K562 (cell line): ENCODE measurements at regions not wholly inside any gene's neighbourhood (a gene's known extent, or its start where the extent isn't known, plus 50 kb on each side); places are given as distances from the start of the nearest gene placed in this dataset.
A peak's percentile ranks its signal among the peaks of the same experiment; 100 is the strongest.

Experiments used
- ATAC-seq: fragments of 200-7000 bp; cut with Tn5 transposase; 3 replicates; pipeline ENCODE4 v1.9.1; 2020; ENCODE audit warnings: moderate library complexity
- BruUV-seq: library from RNA; stranded (reverse); fragments of 400-500 nt; replicated peaks from 2 replicates; lab custom pipeline; 2021; lab: Mats Ljungman, UMichigan
- CTCF ChIA-PET: fragments of 300-600 bp; formaldehyde crosslinking; extraction: SDS; loops from one replicate; lab custom pipeline; 2021; ENCODE audit warnings: low intra/inter-chr PET ratio; lab: Yijun Ruan, JAX
- POLR2A ChIA-PET: fragments of 300-600, 350-650 bp; sonication (Branson Sonifier 250); formaldehyde crosslinking; extraction: SDS; loops from one replicate; lab custom pipeline; 2021; ENCODE audit warnings: antibody characterized with exemption, inconsistent platforms; lab: Yijun Ruan, JAX
- DNase-seq, 4 experiments: peaks; one replicate each; pipeline versions ENCODE4 v3.0.0 to v3.0.0-alpha.2; 2011 to 2018; ENCODE audit warnings: low spot score in 3 of 4, mixed read lengths in 3 of 4; ENCODE audit errors: extremely low read depth in 1 of 4
- FAIRE-seq: peaks from 2 replicates; lab custom pipeline; 2011; peaks lifted over from hg19 to GRCh38; lab: Jason Lieb, UNC
- H2AFZ ChIP-seq: 2 replicates; pipeline ENCODE4 v1.6.0; 2011; ENCODE audit warnings: low read depth, low read length, control low read depth, inconsistent platforms
- H3K27ac ChIP-seq: fragments of 200-600 bp; 3 replicates; pipeline ENCODE4 v1.8.0; 2011; ENCODE audit warnings: low read depth, mild to moderate bottlenecking, control low read depth, inconsistent platforms, low read length, moderate library complexity, mixed read lengths; ENCODE audit errors: extremely low read depth
- H3K27me3 ChIP-seq, 2 experiments: fragments of 300-600 bp in 1 of 2; 2 replicates in 1 of 2; 3 replicates in 1 of 2; pipeline versions ENCODE4 v1.6.0 to v1.8.0; 2011; ENCODE audit warnings: inconsistent platforms in 2 of 2, low read length in 2 of 2, mild to moderate bottlenecking in 1 of 2, mixed read lengths in 1 of 2, moderate library complexity in 1 of 2; ENCODE audit not compliant: control insufficient read depth in 2 of 2, insufficient read depth in 2 of 2
- H3K36me3 ChIP-seq: fragments of 300-600 bp; 3 replicates; pipeline ENCODE4 v1.8.0; 2011; ENCODE audit warnings: mild to moderate bottlenecking, low read length, inconsistent platforms; ENCODE audit not compliant: control insufficient read depth, insufficient read depth
- H3K4me1 ChIP-seq, 2 experiments: fragments of 200-600 bp in 1 of 2; replicated peaks in 1 of 2; 2 replicates in 1 of 2; 3 replicates in 1 of 2; pipeline versions ENCODE4 v1.5.1 to v1.8.0; 2011; ENCODE audit warnings: inconsistent platforms in 2 of 2, low read length in 2 of 2, mild to moderate bottlenecking in 1 of 2, mixed read lengths in 1 of 2, moderate library complexity in 1 of 2; ENCODE audit not compliant: control insufficient read depth in 2 of 2, insufficient read depth in 2 of 2
- H3K4me2 ChIP-seq: 2 replicates; pipeline ENCODE4 v1.6.1; 2011; ENCODE audit warnings: low read length, control low read depth, inconsistent platforms, mixed read lengths; ENCODE audit not compliant: insufficient read depth
- H3K4me3 ChIP-seq: fragments of 200-600 bp; sonication (generic), shearing (Covaris generic); 2 replicates; pipeline ENCODE4 v1.5.1; 2016; ENCODE audit warnings: control low read depth, inconsistent platforms
- H3K79me2 ChIP-seq: fragments of 200-600 bp; 3 replicates; pipeline ENCODE4 v1.8.0; 2011; ENCODE audit warnings: low read length, inconsistent platforms; ENCODE audit not compliant: control insufficient read depth, insufficient read depth
- H3K9ac ChIP-seq, 2 experiments: 2 replicates each; pipeline versions ENCODE4 v1.6.0 to v1.6.1; 2011; ENCODE audit warnings: low read depth in 2 of 2, low read length in 2 of 2, control low read depth in 1 of 2, inconsistent platforms in 1 of 2, mild to moderate bottlenecking in 1 of 2, mixed read lengths in 1 of 2; ENCODE audit not compliant: insufficient read depth in 1 of 2
- H3K9me1 ChIP-seq: one replicate; pipeline ENCODE4 v1.6.0; 2011; ENCODE audit warnings: inconsistent platforms, mild to moderate bottlenecking, low read length, moderate library complexity; ENCODE audit not compliant: control insufficient read depth, insufficient read depth
- H3K9me3 ChIP-seq: replicated peaks from 2 replicates; pipeline ENCODE4 v1.5.1; 2011; ENCODE audit warnings: low read depth, low read length, inconsistent platforms; ENCODE audit not compliant: control insufficient read depth, insufficient read depth
- H4K20me1 ChIP-seq: replicated peaks from 2 replicates; pipeline ENCODE4 v1.6.1; 2011; ENCODE audit warnings: low read length, inconsistent platforms, mixed read lengths; ENCODE audit not compliant: control insufficient read depth, insufficient read depth
- CEBPG ChIP-seq, 3 experiments: fragments of 200-800 bp in 1 of 3; sonication (Bioruptor generic) in 1 of 3; sonication (generic) in 1 of 3; formaldehyde crosslinking in 1 of 3; IDR thresholded peaks in 2 of 3; conservative IDR thresholded peaks in 1 of 3; 2 replicates each; pipeline versions ENCODE4 v1.6.1 to v1.8.0; 2016 to 2022; ENCODE audit warnings: missing compliant biosample characterization in 2 of 3, missing genetic modification characterization in 2 of 3, mild to moderate bottlenecking in 1 of 3, missing genetic modification reagents in 1 of 3
- ETS2 ChIP-seq: IDR thresholded peaks from 2 replicates; pipeline ENCODE4 v1.6.1; 2016; ENCODE audit warnings: borderline replicate concordance, missing genetic modification characterization, mild to moderate bottlenecking, moderate library complexity, missing compliant biosample characterization; ENCODE audit not compliant: poor library complexity, severe bottlenecking
- HDAC6 ChIP-seq: IDR thresholded peaks from 2 replicates; pipeline ENCODE4 v1.6.1; 2012; ENCODE audit warnings: low read depth, mild to moderate bottlenecking, control low read depth, inconsistent platforms, low read length, moderate library complexity
- MCM7 ChIP-seq, 2 experiments: fragments of 450-650 bp; IDR thresholded peaks; 2 replicates each; pipeline ENCODE4 v1.6.1; 2016 to 2018
- NCOA4 ChIP-seq: fragments of 450-650 bp; IDR thresholded peaks from 2 replicates; pipeline ENCODE4 v1.6.1; 2018; ENCODE audit warnings: mild to moderate bottlenecking; ENCODE audit not compliant: partially characterized antibody
- SLC30A9 ChIP-seq: fragments of 250-450 bp; sonication (Bioruptor Pico); IDR thresholded peaks from 2 replicates; pipeline ENCODE4 v1.8.0; 2022; ENCODE audit warnings: mild to moderate bottlenecking, moderate library complexity
- TARDBP ChIP-seq: fragments of 450-650 bp; IDR thresholded peaks from 2 replicates; pipeline ENCODE4 v1.6.1; 2016
- WGBS: fragments of 100-300 bp; shearing (Covaris generic); methylation state at CpG from one replicate; pipeline ENCODE4 v1.1.6; 2016; ENCODE audit warnings: low coverage, mixed read lengths; ENCODE audit not compliant: insufficient coverage; ENCODE audit errors: missing lambda C conversion rate; 5-methylcytosine and 5-hydroxymethylcytosine counted together
- in situ Hi-C: fragments of 300-500 bp; cut with MboI; formaldehyde crosslinking; loops from 4 replicates; pipeline ENCODE4 v1.15.0; 2018; ENCODE audit warnings: inconsistent platforms, mixed read lengths
- intact Hi-C: fragments of 100-400 bp; cut with micrococcal nuclease; formaldehyde crosslinking; loops from 2 replicates; pipeline ENCODE4 v1.14.2; 2022
- TF ChIP-seq, protein P1 (sequence below): fragments of 250-450 bp; sonication (Bioruptor Pico); IDR thresholded peaks from 2 replicates; pipeline ENCODE4 v1.8.0; 2021; ENCODE audit warnings: moderate library complexity, mild to moderate bottlenecking, inconsistent platforms
- TF ChIP-seq, protein P2 (sequence below): fragments of 250-450 bp; sonication (Bioruptor Pico); IDR thresholded peaks from 2 replicates; pipeline ENCODE4 v1.4.0; 2020; ENCODE audit warnings: borderline replicate concordance
- TF ChIP-seq, protein P3 (sequence below): fragments of 250-450 bp; sonication (Bioruptor Pico); IDR thresholded peaks from 2 replicates; pipeline ENCODE4 v1.8.0; 2021; ENCODE audit warnings: moderate library complexity, mild to moderate bottlenecking, inconsistent platforms
- TF ChIP-seq, protein P4 (sequence below): fragments of 450-650 bp; IDR thresholded peaks from 2 replicates; pipeline ENCODE4 v1.7.1; 2018; ENCODE audit warnings: mild to moderate bottlenecking, low read depth; ENCODE audit not compliant: partially characterized antibody
- TF ChIP-seq, protein P5 (sequence below): fragments of 450-650 bp; formaldehyde crosslinking; IDR thresholded peaks from 2 replicates; pipeline ENCODE4 v1.4.0; 2020; ENCODE audit warnings: mild to moderate bottlenecking, moderate library complexity

DNA sequence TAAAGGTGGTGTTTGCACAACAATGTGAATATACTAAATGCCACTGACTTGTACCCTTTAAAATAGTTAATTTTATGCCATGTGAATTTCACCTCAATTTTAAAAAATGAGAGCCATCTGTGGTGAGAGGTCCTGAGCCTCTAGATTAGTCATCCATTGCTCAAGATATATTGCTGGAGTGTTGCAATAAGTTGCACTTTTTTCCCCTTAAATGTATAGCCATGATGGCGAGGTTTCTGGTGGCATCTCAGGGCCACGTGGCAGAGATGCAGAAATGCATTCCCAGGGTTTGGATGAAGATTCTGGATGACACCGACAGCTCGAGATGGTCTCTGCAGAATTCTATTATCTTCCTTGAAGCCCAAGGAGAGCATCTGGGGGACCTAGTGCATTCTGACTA lies 153.7 kb downstream of the AACS start:
- Histone ChIP-seq H4K20me1 (peaks cover 3% of the 10 kb centered on the region; the same call in 1 of the 2 replicates), H3K36me3 (no peaks in the 10 kb centered on the region), H3K4me3 (no peak overlapping the region), H3K79me2 (no peaks in the 10 kb centered on the region), H3K27me3 (peaks cover 11 to 26% of the 10 kb centered on the region in 2 experiments; a peak in 4 of 5 replicates), H3K9ac (no peak overlapping the region), H3K27ac (no peak overlapping the region), H3K4me1 (no peaks in the 10 kb centered on the region), H3K9me3 (no peaks in the 10 kb centered on the region), H3K4me2 (no peak overlapping the region), H3K9me1 (no peaks in the 10 kb centered on the region), H2AFZ (no peak overlapping the region)
- FAIRE-seq = no peak
- 0% methylated on average over 4 of the region's 4 CpGs for WGBS
- ChIA-PET CTCF (no interaction called here), POLR2A (interaction anchor here (0.5 to 0.6 kb wide), 2 partner anchors 43 to 97 kb away, joined by 3 read pairs; no protein-coding TSS in a partner anchor)
- intact Hi-C loops (no loop called here), in situ Hi-C loops (no loop called here)
- no peak for ATAC-seq
- no TSS peak for BruUV-seq
- DNase-seq = no peak
- TF ChIP-seq HDAC6 (no peak), NCOA4 (no peak), CEBPG (CRISPR knock-in tag; IDR thresholded peaks at IDR 0.05) (peak; percentile 13; the same call in 1 of the 2 replicates), CEBPG (tag; conservative IDR thresholded peaks at IDR 0.05 in 1 of 2, IDR thresholded peaks at IDR 0.05 in 1 of 2) (peak in 1 of 2 experiments; percentile 75; a peak in 1 of 4 replicates), SLC30A9 (CRISPR knock-in tag) (no peak), TARDBP (no peak), ETS2 (tag) (no peak), MCM7 (IDR thresholded peaks at IDR 0.05) (no peak)
- TF ChIP-seq, protein P1, sequence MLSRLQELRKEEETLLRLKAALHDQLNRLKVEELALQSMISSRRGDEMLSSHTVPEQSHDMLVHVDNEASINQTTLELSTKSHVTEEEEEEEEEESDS = no peak
- TF ChIP-seq, protein P2, sequence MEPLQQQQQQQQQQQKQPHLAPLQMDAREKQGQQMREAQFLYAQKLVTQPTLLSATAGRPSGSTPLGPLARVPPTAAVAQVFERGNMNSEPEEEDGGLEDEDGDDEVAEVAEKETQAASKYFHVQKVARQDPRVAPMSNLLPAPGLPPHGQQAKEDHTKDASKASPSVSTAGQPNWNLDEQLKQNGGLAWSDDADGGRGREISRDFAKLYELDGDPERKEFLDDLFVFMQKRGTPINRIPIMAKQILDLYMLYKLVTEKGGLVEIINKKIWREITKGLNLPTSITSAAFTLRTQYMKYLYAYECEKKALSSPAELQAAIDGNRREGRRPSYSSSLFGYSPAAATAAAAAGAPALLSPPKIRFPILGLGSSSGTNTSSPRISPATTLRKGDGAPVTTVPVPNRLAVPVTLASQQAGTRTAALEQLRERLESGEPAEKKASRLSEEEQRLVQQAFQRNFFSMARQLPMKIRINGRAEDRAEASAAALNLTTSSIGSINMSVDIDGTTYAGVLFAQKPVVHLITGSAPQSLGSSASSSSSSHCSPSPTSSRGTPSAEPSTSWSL (CRISPR knock-in tag) = no peak
- TF ChIP-seq, protein P3, sequence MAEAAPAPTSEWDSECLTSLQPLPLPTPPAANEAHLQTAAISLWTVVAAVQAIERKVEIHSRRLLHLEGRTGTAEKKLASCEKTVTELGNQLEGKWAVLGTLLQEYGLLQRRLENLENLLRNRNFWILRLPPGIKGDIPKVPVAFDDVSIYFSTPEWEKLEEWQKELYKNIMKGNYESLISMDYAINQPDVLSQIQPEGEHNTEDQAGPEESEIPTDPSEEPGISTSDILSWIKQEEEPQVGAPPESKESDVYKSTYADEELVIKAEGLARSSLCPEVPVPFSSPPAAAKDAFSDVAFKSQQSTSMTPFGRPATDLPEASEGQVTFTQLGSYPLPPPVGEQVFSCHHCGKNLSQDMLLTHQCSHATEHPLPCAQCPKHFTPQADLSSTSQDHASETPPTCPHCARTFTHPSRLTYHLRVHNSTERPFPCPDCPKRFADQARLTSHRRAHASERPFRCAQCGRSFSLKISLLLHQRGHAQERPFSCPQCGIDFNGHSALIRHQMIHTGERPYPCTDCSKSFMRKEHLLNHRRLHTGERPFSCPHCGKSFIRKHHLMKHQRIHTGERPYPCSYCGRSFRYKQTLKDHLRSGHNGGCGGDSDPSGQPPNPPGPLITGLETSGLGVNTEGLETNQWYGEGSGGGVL = no peak
- TF ChIP-seq, protein P4, sequence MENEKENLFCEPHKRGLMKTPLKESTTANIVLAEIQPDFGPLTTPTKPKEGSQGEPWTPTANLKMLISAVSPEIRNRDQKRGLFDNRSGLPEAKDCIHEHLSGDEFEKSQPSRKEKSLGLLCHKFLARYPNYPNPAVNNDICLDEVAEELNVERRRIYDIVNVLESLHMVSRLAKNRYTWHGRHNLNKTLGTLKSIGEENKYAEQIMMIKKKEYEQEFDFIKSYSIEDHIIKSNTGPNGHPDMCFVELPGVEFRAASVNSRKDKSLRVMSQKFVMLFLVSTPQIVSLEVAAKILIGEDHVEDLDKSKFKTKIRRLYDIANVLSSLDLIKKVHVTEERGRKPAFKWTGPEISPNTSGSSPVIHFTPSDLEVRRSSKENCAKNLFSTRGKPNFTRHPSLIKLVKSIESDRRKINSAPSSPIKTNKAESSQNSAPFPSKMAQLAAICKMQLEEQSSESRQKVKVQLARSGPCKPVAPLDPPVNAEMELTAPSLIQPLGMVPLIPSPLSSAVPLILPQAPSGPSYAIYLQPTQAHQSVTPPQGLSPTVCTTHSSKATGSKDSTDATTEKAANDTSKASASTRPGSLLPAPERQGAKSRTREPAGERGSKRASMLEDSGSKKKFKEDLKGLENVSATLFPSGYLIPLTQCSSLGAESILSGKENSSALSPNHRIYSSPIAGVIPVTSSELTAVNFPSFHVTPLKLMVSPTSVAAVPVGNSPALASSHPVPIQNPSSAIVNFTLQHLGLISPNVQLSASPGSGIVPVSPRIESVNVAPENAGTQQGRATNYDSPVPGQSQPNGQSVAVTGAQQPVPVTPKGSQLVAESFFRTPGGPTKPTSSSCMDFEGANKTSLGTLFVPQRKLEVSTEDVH = no peak
- TF ChIP-seq, protein P5, sequence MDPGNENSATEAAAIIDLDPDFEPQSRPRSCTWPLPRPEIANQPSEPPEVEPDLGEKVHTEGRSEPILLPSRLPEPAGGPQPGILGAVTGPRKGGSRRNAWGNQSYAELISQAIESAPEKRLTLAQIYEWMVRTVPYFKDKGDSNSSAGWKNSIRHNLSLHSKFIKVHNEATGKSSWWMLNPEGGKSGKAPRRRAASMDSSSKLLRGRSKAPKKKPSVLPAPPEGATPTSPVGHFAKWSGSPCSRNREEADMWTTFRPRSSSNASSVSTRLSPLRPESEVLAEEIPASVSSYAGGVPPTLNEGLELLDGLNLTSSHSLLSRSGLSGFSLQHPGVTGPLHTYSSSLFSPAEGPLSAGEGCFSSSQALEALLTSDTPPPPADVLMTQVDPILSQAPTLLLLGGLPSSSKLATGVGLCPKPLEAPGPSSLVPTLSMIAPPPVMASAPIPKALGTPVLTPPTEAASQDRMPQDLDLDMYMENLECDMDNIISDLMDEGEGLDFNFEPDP (CRISPR knock-in tag) = no peak
